Neural progenitor cell (in vitro differentiated cells): ENCODE measurements at regions not wholly inside any gene's neighbourhood (a gene's known extent, or its start where the extent isn't known, plus 50 kb on each side); places are given as distances from the start of the nearest gene placed in this dataset.

Experiments used
- DNase-seq: peaks from one replicate; pipeline ENCODE4 v3.0.0-alpha.2; 2016; ENCODE audit warnings: low spot score
- H2AFZ ChIP-seq: fragments of 200-600 bp; sonication (generic); replicated peaks from 2 replicates; pipeline ENCODE4 v1.6.1; 2016; ENCODE audit warnings: antibody characterized with exemption
- H3F3A ChIP-seq: fragments of 200-600 bp; sonication (generic); 2 replicates; pipeline ENCODE4 v1.6.1; 2016; ENCODE audit warnings: antibody characterized with exemption, low read depth
- H3K27ac ChIP-seq: fragments of 200-600 bp; sonication (generic); 2 replicates; pipeline ENCODE4 v1.5.1; 2016; ENCODE audit warnings: mild to moderate bottlenecking
- H3K27me3 ChIP-seq: fragments of 200-600 bp; sonication (generic); 2 replicates; pipeline ENCODE4 v1.6.1; 2016; ENCODE audit warnings: mild to moderate bottlenecking, moderate library complexity
- H3K36me3 ChIP-seq: fragments of 200-600 bp; sonication (generic); 2 replicates; pipeline ENCODE4 v1.5.1; 2016
- H3K4me1 ChIP-seq: fragments of 200-600 bp; sonication (generic); 2 replicates; pipeline ENCODE4 v1.6.1; 2016; ENCODE audit warnings: mixed run types
- H3K4me2 ChIP-seq: fragments of 200-600 bp; sonication (generic); 2 replicates; pipeline ENCODE4 v1.6.1; 2016
- H3K4me3 ChIP-seq: fragments of 200-600 bp; sonication (generic); 2 replicates; pipeline ENCODE4 v1.5.1; 2016
- H3K79me2 ChIP-seq: fragments of 200-600 bp; sonication (generic); 2 replicates; pipeline ENCODE4 v1.6.1; 2016; ENCODE audit warnings: low read depth
- H3K9ac ChIP-seq: fragments of 200-600 bp; sonication (generic); 2 replicates; pipeline ENCODE4 v1.6.1; 2016
- H3K9me3 ChIP-seq: fragments of 200-600 bp; sonication (generic); 2 replicates; pipeline ENCODE4 v1.5.1; 2016; ENCODE audit warnings: low read depth
- H4K20me1 ChIP-seq: fragments of 200-600 bp; sonication (generic); 2 replicates; pipeline ENCODE4 v1.6.1; 2016; ENCODE audit warnings: low read depth
- H3K27ac Mint-ChIP-seq: 3 replicates; pipeline ENCODE4 v1.8.0; 2021; ENCODE audit warnings: mixed read lengths
- H3K27me3 Mint-ChIP-seq: 2 replicates; pipeline ENCODE4 v1.8.0; 2022; ENCODE audit warnings: low read depth, mild to moderate bottlenecking, inconsistent platforms, moderate library complexity, mixed read lengths; ENCODE audit not compliant: insufficient read depth
- H3K36me3 Mint-ChIP-seq: 3 replicates; pipeline ENCODE4 v1.8.0; 2021; ENCODE audit warnings: mixed read lengths
- H3K4me1 Mint-ChIP-seq: 3 replicates; pipeline ENCODE4 v1.8.0; 2021; ENCODE audit warnings: mixed read lengths
- H3K4me3 Mint-ChIP-seq: 3 replicates; pipeline ENCODE4 v1.8.0; 2021; ENCODE audit warnings: mild to moderate bottlenecking, moderate library complexity, mixed read lengths
- H3K9me3 Mint-ChIP-seq: 3 replicates; pipeline ENCODE4 v1.8.0; 2020; ENCODE audit warnings: mixed read lengths
- CTCF ChIP-seq: fragments of 200-600 bp; sonication (generic); IDR thresholded peaks from 2 replicates; pipeline ENCODE4 v1.5.1; 2017; ENCODE audit warnings: antibody characterized with exemption, mild to moderate bottlenecking
- EZH2 ChIP-seq: fragments of 200-600 bp; sonication (generic); IDR thresholded peaks from 2 replicates; pipeline ENCODE4 v1.6.1; 2017; ENCODE audit warnings: antibody characterized with exemption, mild to moderate bottlenecking, moderate library complexity
- EZH2phosphoT487 ChIP-seq: fragments of 200-600 bp; sonication (generic); IDR thresholded peaks from 2 replicates; pipeline ENCODE4 v1.6.1; 2017; ENCODE audit warnings: antibody characterized with exemption

GRCh38 chr4:179465131-179465797, 2023.0 kb upstream of the AGA start:
- Histone ChIP-seq H3K4me1 (peaks cover 6% of the 10 kb centered on the region), H4K20me1 (no peaks in the 10 kb centered on the region), H3K4me3 (no peak overlapping the region), H3K9ac (no peak overlapping the region), H2AFZ (peak overlapping the region; percentile 58), H3K27me3 (no peaks in the 10 kb centered on the region), H3K79me2 (no peaks in the 10 kb centered on the region), H3K9me3 (no peaks in the 10 kb centered on the region), H3K27ac (no peak overlapping the region), H3F3A (no peaks in the 10 kb centered on the region), H3K4me2 (no peak overlapping the region), H3K36me3 (no peaks in the 10 kb centered on the region)
- Mint-ChIP-seq H3K27ac (no peak overlapping the region), H3K36me3 (no peaks in the 10 kb centered on the region), H3K4me1 (peaks cover 11% of the 10 kb centered on the region), H3K27me3 (no peaks in the 10 kb centered on the region), H3K4me3 (no peak overlapping the region), H3K9me3 (no peaks in the 10 kb centered on the region)
- peak; percentile 33 for DNase-seq
- no peak for TF ChIP-seq EZH2phosphoT487
- TF ChIP-seq EZH2 = no peak
- TF ChIP-seq CTCF = no peak

- no peak for DNase-seq
- Mint-ChIP-seq H3K27me3 (no peaks in the 10 kb centered on the region), H3K27ac (no peak overlapping the region)
Observed at GRCh38 chr4:179467878-179468277, 2025.6 kb upstream of the AGA start.

GRCh38 chr4:179472164-179472563, 2029.9 kb upstream of the AGA start:
- no peak overlapping the region for H3K4me3 ChIP-seq
- H3K9me3 ChIP-seq = no peaks in the 10 kb centered on the region
- H3K4me2 ChIP-seq = no peak overlapping the region
- peaks cover 6% of the 10 kb centered on the region for H3K9me3 Mint-ChIP-seq
- DNase-seq = no peak
- no peaks in the 10 kb centered on the region for H3K36me3 Mint-ChIP-seq
- H3K4me3 Mint-ChIP-seq = no peak overlapping the region
- no peaks in the 10 kb centered on the region for H3K27me3 ChIP-seq
- no peaks in the 10 kb centered on the region for H3F3A ChIP-seq
- no peaks in the 10 kb centered on the region for H3K36me3 ChIP-seq
- no peak overlapping the region for H3K9ac ChIP-seq
- no peak overlapping the region for H2AFZ ChIP-seq
- no peaks in the 10 kb centered on the region for H3K79me2 ChIP-seq
- no peaks in the 10 kb centered on the region for H3K27me3 Mint-ChIP-seq
- H3K27ac ChIP-seq = no peak overlapping the region
- TF ChIP-seq EZH2 = no peak
- no peak for TF ChIP-seq CTCF
- TF ChIP-seq EZH2phosphoT487 = no peak
- H3K4me1 Mint-ChIP-seq = peaks cover 2% of the 10 kb centered on the region
- H3K4me1 ChIP-seq = no peaks in the 10 kb centered on the region
- no peak overlapping the region for H3K27ac Mint-ChIP-seq
- H4K20me1 ChIP-seq = no peaks in the 10 kb centered on the region

More at GRCh38 chr4:179467878-179468277, 2025.6 kb upstream of the AGA start:
- Mint-ChIP-seq H3K4me3 (no peak overlapping the region), H3K9me3 (no peaks in the 10 kb centered on the region), H3K4me1 (peaks cover 11% of the 10 kb centered on the region), H3K36me3 (no peaks in the 10 kb centered on the region)
- no peaks in the 10 kb centered on the region for H3F3A ChIP-seq
- no peaks in the 10 kb centered on the region for H4K20me1 ChIP-seq
- H2AFZ ChIP-seq = no peak overlapping the region
- H3K9ac ChIP-seq = no peak overlapping the region
- peaks cover 6% of the 10 kb centered on the region for H3K4me1 ChIP-seq
- no peak overlapping the region for H3K27ac ChIP-seq
- TF ChIP-seq EZH2 (no peak), EZH2phosphoT487 (no peak), CTCF (no peak)
- no peaks in the 10 kb centered on the region for H3K36me3 ChIP-seq
- no peak overlapping the region for H3K4me2 ChIP-seq
- H3K79me2 ChIP-seq = no peaks in the 10 kb centered on the region
- no peak overlapping the region for H3K4me3 ChIP-seq
- H3K27me3 ChIP-seq = no peaks in the 10 kb centered on the region
- no peaks in the 10 kb centered on the region for H3K9me3 ChIP-seq
